H9 (cell line): ENCODE measurements at regions not wholly inside any gene's neighbourhood (a gene's known extent, or its start where the extent isn't known, plus 50 kb on each side); places are given as distances from the start of the nearest gene placed in this dataset.

Experiments used
- DNase-seq: peaks from one replicate; pipeline ENCODE4 v3.0.0-alpha.2; 2017
- H2AFZ ChIP-seq: one replicate; pipeline ENCODE4 v1.6.1; 2013; ENCODE audit warnings: mild to moderate bottlenecking, low read length, control low read depth, moderate library complexity
- H2AK5ac ChIP-seq: 2 replicates; pipeline ENCODE4 v1.6.1; 2013; ENCODE audit warnings: low read length, control low read depth, mixed read lengths; ENCODE audit not compliant: insufficient read length
- H2BK120ac ChIP-seq: one replicate; pipeline ENCODE4 v1.6.1; 2013; ENCODE audit warnings: low read depth, mild to moderate bottlenecking, low read length, control low read depth, inconsistent platforms; ENCODE audit not compliant: poor library complexity, severe bottlenecking
- H2BK12ac ChIP-seq: 2 replicates; pipeline ENCODE4 v1.6.1; 2013; ENCODE audit warnings: low read length, control low read depth, mixed read lengths, low read depth; ENCODE audit not compliant: insufficient read length
- H2BK15ac ChIP-seq: 2 replicates; pipeline ENCODE4 v1.6.1; 2013; ENCODE audit warnings: low read depth, low read length, control low read depth
- H2BK20ac ChIP-seq: one replicate; pipeline ENCODE4 v1.6.1; 2013; ENCODE audit warnings: low read depth, mild to moderate bottlenecking, low read length, control low read depth, inconsistent platforms; ENCODE audit not compliant: poor library complexity, severe bottlenecking
- H2BK5ac ChIP-seq: 2 replicates; pipeline ENCODE4 v1.6.1; 2013; ENCODE audit warnings: low read length, control low read depth, mixed read lengths; ENCODE audit not compliant: insufficient read length
- H3K14ac ChIP-seq: 2 replicates; pipeline ENCODE4 v1.6.1; 2013; ENCODE audit warnings: low read length, control low read depth; ENCODE audit not compliant: insufficient read depth
- H3K18ac ChIP-seq: 2 replicates; pipeline ENCODE4 v1.6.1; 2013; ENCODE audit warnings: low read depth, mild to moderate bottlenecking, mixed read lengths, low read length, control low read depth; ENCODE audit not compliant: insufficient read length
- H3K23ac ChIP-seq: 2 replicates; pipeline ENCODE4 v1.6.1; 2013; ENCODE audit warnings: low read length, control low read depth, mixed read lengths, low read depth; ENCODE audit not compliant: insufficient read length
- H3K23me2 ChIP-seq: 2 replicates; pipeline ENCODE4 v1.6.1; 2013; ENCODE audit warnings: low read depth, mild to moderate bottlenecking, mixed read lengths, low read length, control low read depth; ENCODE audit not compliant: insufficient read length, poor library complexity, severe bottlenecking
- H3K27ac ChIP-seq: 2 replicates; pipeline ENCODE4 v1.5.1; 2013; ENCODE audit warnings: low read length, control low read depth, mixed read lengths, low read depth; ENCODE audit not compliant: insufficient read length
- H3K27me3 ChIP-seq: 2 replicates; pipeline ENCODE4 v1.6.1; 2013; ENCODE audit warnings: low read length, control low read depth, inconsistent platforms; ENCODE audit not compliant: insufficient read depth
- H3K4ac ChIP-seq: 2 replicates; pipeline ENCODE4 v1.6.1; 2013; ENCODE audit warnings: low read depth, mild to moderate bottlenecking, control low read depth, inconsistent platforms, low read length, moderate library complexity
- H3K4me1 ChIP-seq: 2 replicates; pipeline ENCODE4 v1.6.1; 2013; ENCODE audit warnings: low read length, control low read depth, inconsistent platforms; ENCODE audit not compliant: insufficient read depth
- H3K4me2 ChIP-seq: 2 replicates; pipeline ENCODE4 v1.6.1; 2013; ENCODE audit warnings: low read length, control low read depth, mixed read lengths; ENCODE audit not compliant: insufficient read length, insufficient read depth
- H3K56ac ChIP-seq: 2 replicates; pipeline ENCODE4 v1.6.1; 2013; ENCODE audit warnings: low read depth, mild to moderate bottlenecking, mixed read lengths, low read length, control low read depth; ENCODE audit not compliant: insufficient read length
- H3K79me1 ChIP-seq: 2 replicates; pipeline ENCODE4 v1.6.1; 2013; ENCODE audit warnings: low read depth, mild to moderate bottlenecking, moderate library complexity, low read length, control low read depth, inconsistent platforms; ENCODE audit not compliant: insufficient read depth, poor library complexity, severe bottlenecking
- H3K79me2 ChIP-seq: 2 replicates; pipeline ENCODE4 v1.6.1; 2013; ENCODE audit warnings: low read length, control low read depth, inconsistent platforms; ENCODE audit not compliant: insufficient read depth
- H3K9ac ChIP-seq: 2 replicates; pipeline ENCODE4 v1.6.1; 2013; ENCODE audit warnings: low read length, control low read depth, mixed read lengths; ENCODE audit not compliant: insufficient read length; ENCODE audit errors: extremely low read depth
- H3K9me3 ChIP-seq: one replicate; pipeline ENCODE4 v1.6.1; 2013; ENCODE audit warnings: low read depth, low read length, inconsistent platforms; ENCODE audit not compliant: control insufficient read depth
- H3T11ph ChIP-seq: one replicate; pipeline ENCODE4 v1.6.1; 2013; ENCODE audit warnings: mild to moderate bottlenecking, low read length, control low read depth, inconsistent platforms
- H4K20me1 ChIP-seq: one replicate; pipeline ENCODE4 v1.6.1; 2013; ENCODE audit not compliant: control insufficient read depth, insufficient read length, insufficient read depth
- H4K5ac ChIP-seq: 2 replicates; pipeline ENCODE4 v1.6.1; 2013; ENCODE audit warnings: low read depth, mild to moderate bottlenecking, mixed read lengths, low read length, control low read depth; ENCODE audit not compliant: insufficient read length
- H4K8ac ChIP-seq: replicated peaks from 2 replicates; pipeline ENCODE4 v1.6.1; 2013; ENCODE audit warnings: low read length, control low read depth, mixed read lengths, low read depth; ENCODE audit not compliant: insufficient read length
- H4K91ac ChIP-seq: 2 replicates; pipeline ENCODE4 v1.6.1; 2013; ENCODE audit warnings: low read depth, mild to moderate bottlenecking, moderate library complexity, mixed read lengths, low read length, control low read depth; ENCODE audit not compliant: insufficient read length
- H3K27ac Mint-ChIP-seq, 3 experiments: 2 replicates in 2 of 3; 3 replicates in 1 of 3; pipeline ENCODE4 v1.8.0; 2020 to 2021; ENCODE audit warnings: mixed read lengths in 3 of 3, mild to moderate bottlenecking in 1 of 3, moderate library complexity in 1 of 3
- H3K27me3 Mint-ChIP-seq: 2 replicates; pipeline ENCODE4 v1.8.0; 2021; ENCODE audit warnings: low read depth, mild to moderate bottlenecking, moderate library complexity, mixed read lengths
- H3K36me3 Mint-ChIP-seq, 3 experiments: 2 replicates in 2 of 3; 3 replicates in 1 of 3; pipeline ENCODE4 v1.8.0; 2020 to 2021; ENCODE audit warnings: low read depth in 3 of 3, mixed read lengths in 3 of 3; ENCODE audit not compliant: insufficient read depth in 1 of 3
- H3K4me1 Mint-ChIP-seq, 2 experiments: 2 replicates each; pipeline ENCODE4 v1.8.0; 2020; ENCODE audit warnings: mixed read lengths in 2 of 2
- H3K4me3 Mint-ChIP-seq, 2 experiments: 2 replicates in 1 of 2; 3 replicates in 1 of 2; pipeline ENCODE4 v1.8.0; 2020 to 2021; ENCODE audit warnings: mild to moderate bottlenecking in 2 of 2, mixed read lengths in 2 of 2, moderate library complexity in 1 of 2
- H3K9me3 Mint-ChIP-seq, 2 experiments: 2 replicates in 1 of 2; 3 replicates in 1 of 2; pipeline ENCODE4 v1.8.0; 2020; ENCODE audit warnings: mild to moderate bottlenecking in 2 of 2, mixed read lengths in 2 of 2, moderate library complexity in 1 of 2
- WGBS: extraction: QIAGEN DNeasy Blood & Tissue Kit; methylation state at CpG from one replicate; pipeline ENCODE4 v1.1.7; 2013; ENCODE audit warnings: missing lambda C conversion rate, low lambda C conversion rate, mixed read lengths; ENCODE audit not compliant: insufficient read length; ENCODE audit errors: extremely low coverage; 5-methylcytosine and 5-hydroxymethylcytosine counted together
- TF ChIP-seq, protein P1 (sequence below): fragments of 200-600 bp; sonication (generic); conservative IDR thresholded peaks from 3 replicates; pipeline ENCODE4 v1.8.0; 2021; ENCODE audit warnings: antibody characterized with exemption, mild to moderate bottlenecking

GRCh38 chr7:47666164-47666862 lies 84.4 kb upstream of the TNS3 start:
- Mint-ChIP-seq H3K36me3 (no peaks in the 10 kb centered on the region; a peak in 1 of 7 replicates), H3K9me3 (no peaks in the 10 kb centered on the region; a peak in 1 of 5 replicates), H3K4me1 (peaks cover 14 to 17% of the 10 kb centered on the region in 2 experiments), H3K27me3 (peaks cover 4% of the 10 kb centered on the region; the same call in 1 of the 2 replicates), H3K4me3 (no peak overlapping the region), H3K27ac (no peak overlapping the region)
- H3K27me3 ChIP-seq, result no peaks in the 10 kb centered on the region
- DNase-seq, result no peak
- H2BK15ac ChIP-seq, result no peak overlapping the region
- H2AFZ ChIP-seq, result no peak overlapping the region
- H3K4me1 ChIP-seq, result no peaks in the 10 kb centered on the region; the same call in 1 of the 2 replicates
- no peaks in the 10 kb centered on the region for H3K79me2 ChIP-seq
- H3T11ph ChIP-seq, result no peak overlapping the region
- H4K20me1 ChIP-seq, result no peaks in the 10 kb centered on the region
- no peak overlapping the region for H4K5ac ChIP-seq
- no peak overlapping the region for H3K18ac ChIP-seq
- TF ChIP-seq, protein P1, sequence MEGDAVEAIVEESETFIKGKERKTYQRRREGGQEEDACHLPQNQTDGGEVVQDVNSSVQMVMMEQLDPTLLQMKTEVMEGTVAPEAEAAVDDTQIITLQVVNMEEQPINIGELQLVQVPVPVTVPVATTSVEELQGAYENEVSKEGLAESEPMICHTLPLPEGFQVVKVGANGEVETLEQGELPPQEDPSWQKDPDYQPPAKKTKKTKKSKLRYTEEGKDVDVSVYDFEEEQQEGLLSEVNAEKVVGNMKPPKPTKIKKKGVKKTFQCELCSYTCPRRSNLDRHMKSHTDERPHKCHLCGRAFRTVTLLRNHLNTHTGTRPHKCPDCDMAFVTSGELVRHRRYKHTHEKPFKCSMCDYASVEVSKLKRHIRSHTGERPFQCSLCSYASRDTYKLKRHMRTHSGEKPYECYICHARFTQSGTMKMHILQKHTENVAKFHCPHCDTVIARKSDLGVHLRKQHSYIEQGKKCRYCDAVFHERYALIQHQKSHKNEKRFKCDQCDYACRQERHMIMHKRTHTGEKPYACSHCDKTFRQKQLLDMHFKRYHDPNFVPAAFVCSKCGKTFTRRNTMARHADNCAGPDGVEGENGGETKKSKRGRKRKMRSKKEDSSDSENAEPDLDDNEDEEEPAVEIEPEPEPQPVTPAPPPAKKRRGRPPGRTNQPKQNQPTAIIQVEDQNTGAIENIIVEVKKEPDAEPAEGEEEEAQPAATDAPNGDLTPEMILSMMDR, result no peak
- no peak overlapping the region for H3K14ac ChIP-seq
- no peak overlapping the region for H2AK5ac ChIP-seq
- H3K79me1 ChIP-seq, result no peaks in the 10 kb centered on the region
- H3K4ac ChIP-seq, result no peak overlapping the region
- H3K27ac ChIP-seq, result no peak overlapping the region
- no peak overlapping the region for H2BK20ac ChIP-seq
- H3K56ac ChIP-seq, result no peak overlapping the region
- no peak overlapping the region for H4K91ac ChIP-seq
- no peaks in the 10 kb centered on the region for H3K23me2 ChIP-seq
- H3K9me3 ChIP-seq, result no peaks in the 10 kb centered on the region
- H2BK12ac ChIP-seq, result no peak overlapping the region
- no peak overlapping the region for H3K4me2 ChIP-seq
- no peak overlapping the region for H4K8ac ChIP-seq
- WGBS, result no CpG with 5 or more reads among the region's 10 CpGs
- no peak overlapping the region for H3K9ac ChIP-seq
- no peak overlapping the region for H2BK5ac ChIP-seq
- no peak overlapping the region for H2BK120ac ChIP-seq
- no peak overlapping the region for H3K23ac ChIP-seq
